ENCODE measurements at regions not wholly inside any gene's neighbourhood (a gene's known extent, or its start where the extent isn't known, plus 50 kb on each side); places are given as distances from the start of the nearest gene placed in this dataset.
A peak's percentile ranks its signal among the peaks of the same experiment; 100 is the strongest.
"Not testable (repeated sequence)": the region's sequence is repeated elsewhere in the genome, so short reads cannot be mapped to it uniquely, and the experiment has no call there.

- peaks cover 12% of the 10 kb centered on the region for H3K36me3 Mint-ChIP-seq
- H3K4me1 Mint-ChIP-seq (ENCODE audit: low read depth in 2 of 2); H3K9me3 Mint-ChIP-seq: not testable (repeated sequence)
Observed at GRCh38 chr1:144140243-144140642, 168.5 kb upstream of the FAM72C start.

GRCh38 chr1:144105006-144105405 lies 133.2 kb upstream of the FAM72C start:
- not testable (repeated sequence) for H3K27me3 Mint-ChIP-seq; DNase-seq (ENCODE audit: low spot score); H3K27ac Mint-ChIP-seq; ATAC-seq; H3K4me3 Mint-ChIP-seq; H3K36me3 Mint-ChIP-seq; H3K4me1 Mint-ChIP-seq (ENCODE audit: low read depth in 2 of 2); H3K9me3 Mint-ChIP-seq

More at GRCh38 chr1:144140243-144140642, 168.5 kb upstream of the FAM72C start:
- H3K27me3 Mint-ChIP-seq, result peaks cover 8 to 16% of the 10 kb centered on the region in 2 donors
- not testable (repeated sequence) for H3K27ac Mint-ChIP-seq; ATAC-seq; DNase-seq (ENCODE audit: low spot score); H3K4me3 Mint-ChIP-seq

GRCh38 chr1:144104000-144104677 lies 132.4 kb upstream of the FAM72C start:
- not testable (repeated sequence) for H3K4me1 Mint-ChIP-seq (ENCODE audit: low read depth in 2 of 2); H3K36me3 Mint-ChIP-seq; H3K27ac Mint-ChIP-seq; H3K9me3 Mint-ChIP-seq; DNase-seq (ENCODE audit: low spot score); H3K27me3 Mint-ChIP-seq; H3K4me3 Mint-ChIP-seq
- ATAC-seq, result peak; percentile 62

- ATAC-seq, result peak; percentile 52 to 71
- not testable (repeated sequence) for H3K9me3 Mint-ChIP-seq; H3K4me1 Mint-ChIP-seq (ENCODE audit: low read depth in 2 of 2); H3K36me3 Mint-ChIP-seq; DNase-seq (ENCODE audit: low spot score); H3K27ac Mint-ChIP-seq; H3K4me3 Mint-ChIP-seq; H3K27me3 Mint-ChIP-seq
Observed at GRCh38 chr1:144103156-144103880, 131.5 kb upstream of the FAM72C start.

GRCh38 chr1:144102046-144102745 lies 130.4 kb upstream of the FAM72C start:
- not testable (repeated sequence) for H3K4me1 Mint-ChIP-seq (ENCODE audit: low read depth in 2 of 2); H3K9me3 Mint-ChIP-seq; H3K4me3 Mint-ChIP-seq; H3K27ac Mint-ChIP-seq; H3K36me3 Mint-ChIP-seq; H3K27me3 Mint-ChIP-seq
- ATAC-seq (peak; percentile 33 to 52), DNase-seq (ENCODE audit: low spot score) (peak; percentile 62)

- H3K27me3 Mint-ChIP-seq, result no peaks in the 10 kb centered on the region
- no peak overlapping the region for H3K4me3 Mint-ChIP-seq
- ATAC-seq, result peak; percentile 28 to 54
- H3K27ac Mint-ChIP-seq, result no peak overlapping the region
- DNase-seq (ENCODE audit: low spot score), result peak; percentile 71
- H3K4me1 Mint-ChIP-seq (ENCODE audit: low read depth in 2 of 2), result no peaks in the 10 kb centered on the region
- no peaks in the 10 kb centered on the region for H3K9me3 Mint-ChIP-seq
- H3K36me3 Mint-ChIP-seq, result no peaks in the 10 kb centered on the region
Observed at GRCh38 chr1:144101397-144102045, 129.7 kb upstream of the FAM72C start.

GRCh38 chr1:144077167-144077841 lies 105.5 kb upstream of the FAM72C start:
- peak overlapping the region; percentile 50 for H3K4me3 Mint-ChIP-seq
- H3K27me3 Mint-ChIP-seq; H3K9me3 Mint-ChIP-seq; H3K36me3 Mint-ChIP-seq; H3K27ac Mint-ChIP-seq; H3K4me1 Mint-ChIP-seq (ENCODE audit: low read depth in 2 of 2): not testable (repeated sequence)
- DNase-seq (ENCODE audit: low spot score) (peak; percentile 58), ATAC-seq (peak in 1 of 2 donors; percentile 67)

- ATAC-seq; H3K27ac Mint-ChIP-seq; H3K4me1 Mint-ChIP-seq (ENCODE audit: low read depth in 2 of 2); H3K4me3 Mint-ChIP-seq; H3K27me3 Mint-ChIP-seq; H3K36me3 Mint-ChIP-seq; H3K9me3 Mint-ChIP-seq: not testable (repeated sequence)
- DNase-seq (ENCODE audit: low spot score), result peak; percentile 55
Observed at GRCh38 chr1:144076646-144077045, 104.9 kb upstream of the FAM72C start.

GRCh38 chr1:144070394-144071053 lies 98.7 kb upstream of the FAM72C start:
- H3K4me3 Mint-ChIP-seq; H3K4me1 Mint-ChIP-seq (ENCODE audit: low read depth in 2 of 2); H3K27ac Mint-ChIP-seq; H3K36me3 Mint-ChIP-seq; H3K9me3 Mint-ChIP-seq; H3K27me3 Mint-ChIP-seq; DNase-seq (ENCODE audit: low spot score): not testable (repeated sequence)
- peak in 1 of 2 donors; percentile 86 for ATAC-seq

- not testable (repeated sequence) for H3K9me3 Mint-ChIP-seq; DNase-seq (ENCODE audit: low spot score); H3K27me3 Mint-ChIP-seq; ATAC-seq; H3K27ac Mint-ChIP-seq; H3K4me3 Mint-ChIP-seq; H3K4me1 Mint-ChIP-seq (ENCODE audit: low read depth in 2 of 2); H3K36me3 Mint-ChIP-seq
Observed at GRCh38 chr1:144067042-144067441, 95.3 kb upstream of the FAM72C start.

- not testable (repeated sequence) for H3K4me1 Mint-ChIP-seq (ENCODE audit: low read depth in 2 of 2); H3K9me3 Mint-ChIP-seq
Observed at GRCh38 chr1:144066071-144066813, 94.5 kb upstream of the FAM72C start.

GRCh38 chr1:144065299-144066060 lies 93.7 kb upstream of the FAM72C start:
- not testable (repeated sequence) for H3K4me3 Mint-ChIP-seq, H3K9me3 Mint-ChIP-seq

More at GRCh38 chr1:144066071-144066813, 94.5 kb upstream of the FAM72C start:
- not testable (repeated sequence) for H3K27ac Mint-ChIP-seq; ATAC-seq; DNase-seq (ENCODE audit: low spot score); H3K36me3 Mint-ChIP-seq; H3K27me3 Mint-ChIP-seq; H3K4me3 Mint-ChIP-seq

More at GRCh38 chr1:144065299-144066060, 93.7 kb upstream of the FAM72C start:
- not testable (repeated sequence) for ATAC-seq; H3K27me3 Mint-ChIP-seq; H3K36me3 Mint-ChIP-seq; DNase-seq (ENCODE audit: low spot score); H3K4me1 Mint-ChIP-seq (ENCODE audit: low read depth in 2 of 2); H3K27ac Mint-ChIP-seq
